ENCODE measurements at regions not wholly inside any gene's neighbourhood (a gene's known extent, or its start where the extent isn't known, plus 50 kb on each side); places are given as distances from the start of the nearest gene placed in this dataset.

- Histone ChIP-seq H3K4me1 (ENCODE audit: insufficient read depth, poor library complexity, severe bottlenecking) (peaks cover 36% of the 10 kb centered on the region), H3K4me3 (ENCODE audit: severe bottlenecking) (no peak overlapping the region), H3K27ac (ENCODE audit: poor library complexity, severe bottlenecking) (peak overlapping the region; percentile 62), H3K27me3 (ENCODE audit: insufficient read depth, poor library complexity, severe bottlenecking) (no peaks in the 10 kb centered on the region), H3K36me3 (ENCODE audit: low read depth) (no peaks in the 10 kb centered on the region), H3K9me3 (ENCODE audit: severe bottlenecking) (no peaks in the 10 kb centered on the region)
- ATAC-seq (ENCODE audit: low read depth) (peak; percentile 51; the same call in 2 of the 3 replicates), DNase-seq (ENCODE audit: low spot score) (no peak)
- TF ChIP-seq CTCF (IDR thresholded peaks at IDR 0.05; ENCODE audit: poor library complexity, severe bottlenecking): no peak
These were observed 143.1 kb upstream of the RANBP3L start for GRCh38 chr5:36444582-36445418.

GRCh38 chr5:36447776-36448175 is 146.1 kb upstream of the RANBP3L start:
- Histone ChIP-seq H3K27me3 (ENCODE audit: insufficient read depth, poor library complexity, severe bottlenecking) (no peaks in the 10 kb centered on the region), H3K4me1 (ENCODE audit: insufficient read depth, poor library complexity, severe bottlenecking) (peaks cover 56% of the 10 kb centered on the region), H3K27ac (ENCODE audit: poor library complexity, severe bottlenecking) (no peak overlapping the region), H3K9me3 (ENCODE audit: severe bottlenecking) (no peaks in the 10 kb centered on the region), H3K36me3 (ENCODE audit: low read depth) (no peaks in the 10 kb centered on the region), H3K4me3 (ENCODE audit: severe bottlenecking) (no peak overlapping the region)
- 0 out of 3 replicates have a peak, but pooled peaks have one; percentile 26 for ATAC-seq (ENCODE audit: low read depth)
- DNase-seq (ENCODE audit: low spot score): no peak
- TF ChIP-seq CTCF (IDR thresholded peaks at IDR 0.05; ENCODE audit: poor library complexity, severe bottlenecking): no peak

GRCh38 chr5:36450229-36451014 is 148.7 kb upstream of the RANBP3L start:
- Histone ChIP-seq H3K36me3 (ENCODE audit: low read depth) (no peaks in the 10 kb centered on the region), H3K27ac (ENCODE audit: poor library complexity, severe bottlenecking) (peak overlapping the region; percentile 86), H3K4me1 (ENCODE audit: insufficient read depth, poor library complexity, severe bottlenecking) (peaks cover 47% of the 10 kb centered on the region), H3K9me3 (ENCODE audit: severe bottlenecking) (no peaks in the 10 kb centered on the region), H3K4me3 (ENCODE audit: severe bottlenecking) (no peak overlapping the region), H3K27me3 (ENCODE audit: insufficient read depth, poor library complexity, severe bottlenecking) (no peaks in the 10 kb centered on the region)
- DNase-seq (ENCODE audit: low spot score) (no peak), ATAC-seq (ENCODE audit: low read depth) (peak; percentile 86)
- no peak for TF ChIP-seq CTCF (IDR thresholded peaks at IDR 0.05; ENCODE audit: poor library complexity, severe bottlenecking)

GRCh38 chr5:36452424-36453006 is 150.8 kb upstream of the RANBP3L start:
- Histone ChIP-seq H3K9me3 (ENCODE audit: severe bottlenecking) (no peaks in the 10 kb centered on the region), H3K27ac (ENCODE audit: poor library complexity, severe bottlenecking) (peak overlapping the region; percentile 86), H3K36me3 (ENCODE audit: low read depth) (no peaks in the 10 kb centered on the region), H3K4me3 (ENCODE audit: severe bottlenecking) (no peak overlapping the region), H3K27me3 (ENCODE audit: insufficient read depth, poor library complexity, severe bottlenecking) (no peaks in the 10 kb centered on the region), H3K4me1 (ENCODE audit: insufficient read depth, poor library complexity, severe bottlenecking) (peaks cover 51% of the 10 kb centered on the region)
- DNase-seq (ENCODE audit: low spot score) (no peak), ATAC-seq (ENCODE audit: low read depth) (peak; percentile 71)
- no peak for TF ChIP-seq CTCF (IDR thresholded peaks at IDR 0.05; ENCODE audit: poor library complexity, severe bottlenecking)
